WTC11 (cell line): ENCODE measurements at regions not wholly inside any gene's neighbourhood (a gene's known extent, or its start where the extent isn't known, plus 50 kb on each side); places are given as distances from the start of the nearest gene placed in this dataset.

ENCODE experiments used
- ATAC-seq: fragments of 200-7000 bp; cut with Tn5 transposase; 2 replicates; pipeline ENCODE4 v1.10.0; 2021; ENCODE audit warnings: mild to moderate bottlenecking, moderate library complexity
- CTCF ChIA-PET: fragments of 300-600 bp; sonication (Branson Sonifier 250); formaldehyde crosslinking; loops from one replicate; lab custom pipeline; 2021; ENCODE audit warnings: antibody characterized with exemption; lab: Charles Lee
- POLR2A ChIA-PET: fragments of 350-600 bp; sonication (Branson Sonifier 250); formaldehyde crosslinking; loops from one replicate; lab custom pipeline; 2021; ENCODE audit warnings: antibody characterized with exemption; lab: Charles Lee
- DNase-seq: peaks from one replicate; pipeline ENCODE4 v3.0.0; 2021; ENCODE audit warnings: low spot score
- H3K27ac Mint-ChIP-seq: 2 replicates; pipeline ENCODE4 v1.8.0; 2021; ENCODE audit warnings: mixed read lengths
- H3K27me3 Mint-ChIP-seq: 2 replicates; pipeline ENCODE4 v1.8.0; 2021; ENCODE audit warnings: low read depth, mild to moderate bottlenecking, moderate library complexity, mixed read lengths
- H3K36me3 Mint-ChIP-seq: 2 replicates; pipeline ENCODE4 v1.8.0; 2021; ENCODE audit warnings: mixed read lengths
- H3K4me1 Mint-ChIP-seq: 2 replicates; pipeline ENCODE4 v1.8.0; 2022; ENCODE audit warnings: mixed read lengths
- H3K4me3 Mint-ChIP-seq: 2 replicates; pipeline ENCODE4 v1.8.0; 2021; ENCODE audit warnings: mild to moderate bottlenecking, moderate library complexity, mixed read lengths
- H3K9me3 Mint-ChIP-seq: 2 replicates; pipeline ENCODE4 v1.8.0; 2021; ENCODE audit warnings: mixed read lengths
- ARID4B ChIP-seq: sonication (generic); formaldehyde crosslinking; IDR thresholded peaks from 2 replicates; pipeline ENCODE4 v1.8.0; 2023; ENCODE audit warnings: missing genetic modification reagents, mild to moderate bottlenecking, borderline replicate concordance
- HMGXB4 ChIP-seq: sonication (generic); formaldehyde crosslinking; IDR thresholded peaks from 2 replicates; pipeline ENCODE4 v1.8.1; 2023; ENCODE audit warnings: mild to moderate bottlenecking, moderate library complexity, missing genetic modification reagents
- IRF2 ChIP-seq: sonication (generic); formaldehyde crosslinking; IDR thresholded peaks from 2 replicates; pipeline ENCODE4 v1.8.0; 2022; ENCODE audit warnings: low read depth, missing genetic modification reagents, borderline replicate concordance
- NR1H2 ChIP-seq: sonication (generic); formaldehyde crosslinking; IDR thresholded peaks from 2 replicates; pipeline ENCODE4 v1.9.0; 2021; ENCODE audit warnings: mild to moderate bottlenecking, moderate library complexity, missing genetic modification reagents
- NR3C1 ChIP-seq: sonication (generic); formaldehyde crosslinking; conservative IDR thresholded peaks from 2 replicates; pipeline ENCODE4 v1.8.1; 2023; ENCODE audit warnings: low read depth, mild to moderate bottlenecking, missing genetic modification reagents
- SMAD4 ChIP-seq: sonication (generic); formaldehyde crosslinking; IDR thresholded peaks from 2 replicates; pipeline ENCODE4 v1.8.0; 2022; ENCODE audit warnings: mild to moderate bottlenecking, missing genetic modification reagents
- SP1 ChIP-seq: sonication (generic); formaldehyde crosslinking; conservative IDR thresholded peaks from 2 replicates; pipeline ENCODE4 v1.8.1; 2022; ENCODE audit warnings: missing genetic modification reagents
- STAT6 ChIP-seq: sonication (generic); formaldehyde crosslinking; conservative IDR thresholded peaks from 2 replicates; pipeline ENCODE4 v1.8.1; 2023; ENCODE audit warnings: mild to moderate bottlenecking, low read depth, missing genetic modification reagents, moderate library complexity
- TP53 ChIP-seq: sonication (generic); formaldehyde crosslinking; IDR thresholded peaks from 2 replicates; pipeline ENCODE4 v1.8.1; 2023; ENCODE audit warnings: mild to moderate bottlenecking, missing genetic modification reagents
- ZNF121 ChIP-seq: sonication (generic); formaldehyde crosslinking; IDR thresholded peaks from 2 replicates; pipeline ENCODE4 v1.8.0; 2023; ENCODE audit warnings: missing genetic modification reagents
- ZNF396 ChIP-seq: fragments of 250-450 bp; sonication (Bioruptor Pico); IDR thresholded peaks from 2 replicates; pipeline ENCODE4 v1.8.0; 2021; ENCODE audit warnings: mild to moderate bottlenecking, moderate library complexity, borderline replicate concordance
- ZNF416 ChIP-seq: fragments of 250-450 bp; sonication (Bioruptor Pico); IDR thresholded peaks from 2 replicates; pipeline ENCODE4 v1.9.0; 2021; ENCODE audit warnings: mild to moderate bottlenecking, inconsistent platforms
- ZNF423 ChIP-seq: fragments of 250-450 bp; sonication (Bioruptor Pico); IDR thresholded peaks from 2 replicates; pipeline ENCODE4 v2.1.2; 2022; ENCODE audit warnings: mild to moderate bottlenecking, moderate library complexity
- TF ChIP-seq, protein P1 (sequence below): sonication (generic); formaldehyde crosslinking; IDR thresholded peaks from 2 replicates; pipeline ENCODE4 v1.8.0; 2023; ENCODE audit warnings: mild to moderate bottlenecking, missing genetic modification reagents

DNA sequence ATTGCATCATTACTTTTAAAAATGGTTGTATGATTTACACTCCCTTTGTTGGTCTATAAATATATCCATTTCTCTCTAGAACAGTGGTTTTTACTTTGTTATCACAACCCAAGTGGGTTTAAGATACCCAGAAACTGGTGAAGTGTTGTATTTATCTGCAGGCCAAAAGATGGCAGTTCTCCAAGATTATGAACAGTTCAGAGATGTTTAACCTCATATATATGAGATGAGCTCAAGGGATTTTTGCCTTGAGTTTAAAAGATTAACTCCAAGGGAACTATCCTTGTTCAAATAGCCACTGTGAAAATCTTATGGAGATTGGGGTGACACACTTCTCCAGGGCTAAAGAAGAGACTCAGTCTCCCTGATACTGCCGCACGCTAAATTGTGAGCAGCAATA is 572.6 kb downstream of the TLE4 start (continued):
- TF ChIP-seq HMGXB4 (CRISPR knock-in tag) = no peak
- TF ChIP-seq STAT6 (CRISPR knock-in tag) = no peak
- TF ChIP-seq ZNF121 (CRISPR knock-in tag) = no peak
- TF ChIP-seq NR3C1 (CRISPR knock-in tag) = no peak
- no peak for TF ChIP-seq ZNF423
- no peak for TF ChIP-seq ARID4B (CRISPR knock-in tag)
- TF ChIP-seq, protein P1, sequence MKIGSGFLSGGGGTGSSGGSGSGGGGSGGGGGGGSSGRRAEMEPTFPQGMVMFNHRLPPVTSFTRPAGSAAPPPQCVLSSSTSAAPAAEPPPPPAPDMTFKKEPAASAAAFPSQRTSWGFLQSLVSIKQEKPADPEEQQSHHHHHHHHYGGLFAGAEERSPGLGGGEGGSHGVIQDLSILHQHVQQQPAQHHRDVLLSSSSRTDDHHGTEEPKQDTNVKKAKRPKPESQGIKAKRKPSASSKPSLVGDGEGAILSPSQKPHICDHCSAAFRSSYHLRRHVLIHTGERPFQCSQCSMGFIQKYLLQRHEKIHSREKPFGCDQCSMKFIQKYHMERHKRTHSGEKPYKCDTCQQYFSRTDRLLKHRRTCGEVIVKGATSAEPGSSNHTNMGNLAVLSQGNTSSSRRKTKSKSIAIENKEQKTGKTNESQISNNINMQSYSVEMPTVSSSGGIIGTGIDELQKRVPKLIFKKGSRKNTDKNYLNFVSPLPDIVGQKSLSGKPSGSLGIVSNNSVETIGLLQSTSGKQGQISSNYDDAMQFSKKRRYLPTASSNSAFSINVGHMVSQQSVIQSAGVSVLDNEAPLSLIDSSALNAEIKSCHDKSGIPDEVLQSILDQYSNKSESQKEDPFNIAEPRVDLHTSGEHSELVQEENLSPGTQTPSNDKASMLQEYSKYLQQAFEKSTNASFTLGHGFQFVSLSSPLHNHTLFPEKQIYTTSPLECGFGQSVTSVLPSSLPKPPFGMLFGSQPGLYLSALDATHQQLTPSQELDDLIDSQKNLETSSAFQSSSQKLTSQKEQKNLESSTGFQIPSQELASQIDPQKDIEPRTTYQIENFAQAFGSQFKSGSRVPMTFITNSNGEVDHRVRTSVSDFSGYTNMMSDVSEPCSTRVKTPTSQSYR (CRISPR knock-in tag) = no peak
- no peak for TF ChIP-seq ZNF396 (CRISPR knock-in tag)
- no peak for TF ChIP-seq IRF2 (CRISPR knock-in tag)
- no peak for TF ChIP-seq SP1 (CRISPR knock-in tag)
- TF ChIP-seq ZNF416 = no peak
- TF ChIP-seq NR1H2 (CRISPR knock-in tag) = no peak
- TF ChIP-seq SMAD4 (CRISPR knock-in tag) = no peak

DNA sequence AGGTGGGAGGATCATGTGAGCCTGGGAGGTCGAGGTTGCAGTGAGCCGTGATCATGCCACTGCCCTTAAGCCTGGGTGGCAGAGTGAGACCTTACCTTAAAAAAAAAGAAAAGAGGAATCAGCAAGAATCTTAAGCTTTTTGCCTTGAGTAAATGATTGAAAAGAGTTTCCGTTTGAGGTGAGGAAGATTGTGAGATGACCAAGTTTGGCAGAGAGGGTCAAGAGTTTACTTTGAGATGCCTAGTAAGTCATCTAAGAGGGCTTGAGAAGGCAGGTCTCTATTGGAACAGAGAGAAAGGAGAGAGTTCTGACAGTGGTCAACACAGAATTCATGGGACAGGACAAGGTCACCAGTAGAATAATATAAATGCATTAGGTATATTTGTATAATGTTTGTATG is 572.1 kb downstream of the TLE4 start:
- peaks cover 7% of the 10 kb centered on the region for H3K36me3 Mint-ChIP-seq
- ChIA-PET POLR2A (interaction anchor here (0.8 kb wide), 1 partner anchor 139 kb away, joined by 6 read pairs; no protein-coding TSS in a partner anchor), CTCF (no interaction called here)
- H3K27ac Mint-ChIP-seq = no peak overlapping the region
- peaks cover 6% of the 10 kb centered on the region for H3K9me3 Mint-ChIP-seq
- H3K4me3 Mint-ChIP-seq = no peak overlapping the region
- H3K4me1 Mint-ChIP-seq = peaks cover 25% of the 10 kb centered on the region
- TF ChIP-seq, protein P1 (CRISPR knock-in tag) = no peak
- TF ChIP-seq TP53 (CRISPR knock-in tag) = no peak
- no peaks in the 10 kb centered on the region; the same call in 1 of the 2 replicates for H3K27me3 Mint-ChIP-seq
- ATAC-seq (no peak), DNase-seq (no peak)
